Neuronal stem cell (in vitro differentiated cells): ENCODE measurements at regions not wholly inside any gene's neighbourhood (a gene's known extent, or its start where the extent isn't known, plus 50 kb on each side); places are given as distances from the start of the nearest gene placed in this dataset.

ENCODE experiments used
- DNase-seq: peaks from one replicate; pipeline ENCODE4 v3.0.0-alpha.2; 2013; ENCODE audit warnings: low spot score
- H2AFZ ChIP-seq: one replicate; pipeline ENCODE4 v1.6.1; 2013; ENCODE audit warnings: mild to moderate bottlenecking, low read length, inconsistent platforms
- H2AK5ac ChIP-seq: 2 replicates; pipeline ENCODE4 v1.6.1; 2013; ENCODE audit warnings: low read depth, mild to moderate bottlenecking, inconsistent platforms, low read length, moderate library complexity, mixed read lengths
- H2BK120ac ChIP-seq: 2 replicates; pipeline ENCODE4 v1.6.1; 2013; ENCODE audit warnings: low read depth, mild to moderate bottlenecking, inconsistent platforms, low read length, moderate library complexity, mixed read lengths
- H2BK12ac ChIP-seq: one replicate; pipeline ENCODE4 v1.6.1; 2013; ENCODE audit warnings: low read length, inconsistent platforms
- H2BK15ac ChIP-seq: 2 replicates; pipeline ENCODE4 v1.6.1; 2013; ENCODE audit warnings: mild to moderate bottlenecking, low read length, inconsistent platforms, mixed read lengths
- H2BK5ac ChIP-seq: one replicate; pipeline ENCODE4 v1.6.1; 2013; ENCODE audit warnings: inconsistent platforms, mild to moderate bottlenecking, low read length, moderate library complexity
- H3K14ac ChIP-seq: one replicate; pipeline ENCODE4 v1.6.1; 2013; ENCODE audit warnings: low read length, inconsistent platforms
- H3K18ac ChIP-seq: 2 replicates; pipeline ENCODE4 v1.6.1; 2013; ENCODE audit warnings: low read length, inconsistent platforms
- H3K23ac ChIP-seq: 2 replicates; pipeline ENCODE4 v1.6.1; 2013; ENCODE audit warnings: low read depth, mild to moderate bottlenecking, mixed read lengths, low read length, inconsistent platforms; ENCODE audit not compliant: poor library complexity
- H3K27ac ChIP-seq: replicated peaks from 3 replicates; pipeline ENCODE4 v1.5.1; 2013; ENCODE audit warnings: low read length, inconsistent platforms
- H3K27me3 ChIP-seq, 3 experiments: 2 replicates each; pipeline ENCODE4 v1.6.1; 2013; ENCODE audit warnings: low read length in 3 of 3, mild to moderate bottlenecking in 2 of 3, inconsistent platforms in 1 of 3, low read depth in 1 of 3, mixed read lengths in 1 of 3, moderate library complexity in 1 of 3; ENCODE audit not compliant: control insufficient read depth in 3 of 3, insufficient read depth in 3 of 3
- H3K36me3 ChIP-seq, 2 donors: replicated peaks in 1 of 2; 2 replicates each; pipeline ENCODE4 v1.6.1; 2013; ENCODE audit warnings: low read length in 2 of 2; ENCODE audit not compliant: control insufficient read depth in 2 of 2, insufficient read depth in 2 of 2
- H3K4ac ChIP-seq: 2 replicates; pipeline ENCODE4 v1.6.1; 2013; ENCODE audit warnings: inconsistent platforms, mild to moderate bottlenecking, low read length, moderate library complexity
- H3K4me1 ChIP-seq, 2 donors: 1 replicate in 1 of 2; 2 replicates in 1 of 2; pipeline ENCODE4 v1.6.1; 2013; ENCODE audit warnings: low read length in 2 of 2, low read depth in 1 of 2; ENCODE audit not compliant: control insufficient read depth in 2 of 2, insufficient read depth in 1 of 2
- H3K4me2 ChIP-seq: one replicate; pipeline ENCODE4 v1.6.1; 2013; ENCODE audit warnings: mild to moderate bottlenecking, low read length, inconsistent platforms; ENCODE audit not compliant: insufficient read depth, poor library complexity, severe bottlenecking
- H3K4me3 ChIP-seq, 2 donors: 2 replicates each; pipeline ENCODE4 v1.5.1; 2013; ENCODE audit warnings: low read length in 2 of 2, mild to moderate bottlenecking in 2 of 2, inconsistent platforms in 1 of 2, moderate library complexity in 1 of 2
- H3K79me1 ChIP-seq: one replicate; pipeline ENCODE4 v1.6.1; 2013; ENCODE audit warnings: low read depth, mild to moderate bottlenecking, inconsistent platforms, low read length, moderate library complexity
- H3K9ac ChIP-seq: one replicate; pipeline ENCODE4 v1.6.1; 2013; ENCODE audit warnings: mild to moderate bottlenecking, low read depth, low read length, inconsistent platforms; ENCODE audit not compliant: poor library complexity
- H3K9me3 ChIP-seq, 2 donors: replicated peaks in 1 of 2; 2 replicates each; pipeline versions ENCODE3 to v1.6.1; 2013; ENCODE audit warnings: low read length in 2 of 2, mild to moderate bottlenecking in 2 of 2, inconsistent platforms in 1 of 2, low read depth in 1 of 2, mixed read lengths in 1 of 2, moderate library complexity in 1 of 2; ENCODE audit not compliant: control insufficient read depth in 2 of 2, insufficient read depth in 1 of 2
- H4K8ac ChIP-seq: one replicate; pipeline ENCODE4 v1.6.1; 2013; ENCODE audit warnings: low read depth, mild to moderate bottlenecking, inconsistent platforms, low read length, moderate library complexity
- H4K91ac ChIP-seq: one replicate; pipeline ENCODE4 v1.6.1; 2013; ENCODE audit warnings: low read length, low read depth, mild to moderate bottlenecking, inconsistent platforms; ENCODE audit not compliant: poor library complexity
- WGBS, 2 donors: extraction: QIAGEN DNeasy Blood & Tissue Kit; methylation state at CpG; one replicate each; pipeline ENCODE4 v1.1.7; 2013; ENCODE audit warnings: missing lambda C conversion rate in 2 of 2, mixed read lengths in 1 of 2; ENCODE audit not compliant: insufficient read length in 2 of 2, insufficient replicate concordance in 1 of 2; ENCODE audit errors: extremely low coverage in 2 of 2; 5-methylcytosine and 5-hydroxymethylcytosine counted together

DNA sequence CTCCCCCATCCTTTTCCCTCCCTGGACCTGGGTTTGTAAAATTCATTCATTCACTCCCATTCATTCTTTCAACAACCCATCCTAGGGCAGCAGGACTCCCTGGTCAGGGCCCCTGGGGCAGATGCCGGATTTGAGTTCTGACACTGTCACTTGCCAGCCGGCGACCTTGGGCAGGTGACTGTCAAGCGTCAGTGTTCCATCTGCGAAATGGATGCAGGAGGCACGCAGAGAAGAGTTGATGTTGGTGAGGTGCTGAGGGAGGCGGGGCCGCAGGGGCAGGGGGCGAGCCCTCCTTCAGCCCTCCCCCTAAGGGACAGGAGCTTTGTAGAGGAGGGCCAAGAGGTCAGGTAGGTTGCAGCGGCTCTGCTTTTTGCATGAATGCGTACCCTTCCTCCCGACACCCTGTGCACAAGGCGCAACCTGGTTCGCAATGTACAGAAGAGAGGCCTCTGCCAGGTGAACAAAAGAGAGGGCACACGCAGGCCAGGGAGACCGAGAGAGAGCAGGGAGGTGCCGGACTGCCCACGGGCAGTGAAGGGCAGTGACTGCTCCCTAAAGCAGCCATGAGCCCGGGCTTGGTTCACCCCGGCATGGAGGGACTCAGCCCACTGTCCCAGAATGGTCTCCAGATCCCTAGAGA is 128.1 kb downstream of the BARX1 start:
- H3K36me3 ChIP-seq, result no peaks in the 10 kb centered on the region
- peak overlapping the region; percentile 66 for H3K18ac ChIP-seq
- no peaks in the 10 kb centered on the region for H3K79me1 ChIP-seq
- no peak overlapping the region for H2BK5ac ChIP-seq
- H3K9me3 ChIP-seq, result peaks cover 0 to 8% of the 10 kb centered on the region in 2 donors
- no peak overlapping the region for H2BK15ac ChIP-seq
- H3K4me2 ChIP-seq, result peak overlapping the region; percentile 30
- H3K27me3 ChIP-seq, result peaks cover 0 to 16% (median 0%) of the 10 kb centered on the region in 3 experiments
- H3K14ac ChIP-seq, result no peak overlapping the region
- no peak overlapping the region for H4K8ac ChIP-seq
- H2AK5ac ChIP-seq, result peak overlapping the region; percentile 4
- no peak overlapping the region for H2BK12ac ChIP-seq
- H3K9ac ChIP-seq, result no peak overlapping the region
- WGBS, 2 donors, result no CpG with 5 or more reads among the region's 20 CpGs
- H3K4me3 ChIP-seq, result no peak overlapping the region
- peak overlapping the region; percentile 100 for H2AFZ ChIP-seq
- H4K91ac ChIP-seq, result no peak overlapping the region
- no peak for DNase-seq
- no peak overlapping the region for H3K4ac ChIP-seq
- no peak overlapping the region for H2BK120ac ChIP-seq
- H3K23ac ChIP-seq, result no peak overlapping the region
- peaks cover 0 to 9% of the 10 kb centered on the region in 2 donors for H3K4me1 ChIP-seq
- H3K27ac ChIP-seq, result no peak overlapping the region

DNA sequence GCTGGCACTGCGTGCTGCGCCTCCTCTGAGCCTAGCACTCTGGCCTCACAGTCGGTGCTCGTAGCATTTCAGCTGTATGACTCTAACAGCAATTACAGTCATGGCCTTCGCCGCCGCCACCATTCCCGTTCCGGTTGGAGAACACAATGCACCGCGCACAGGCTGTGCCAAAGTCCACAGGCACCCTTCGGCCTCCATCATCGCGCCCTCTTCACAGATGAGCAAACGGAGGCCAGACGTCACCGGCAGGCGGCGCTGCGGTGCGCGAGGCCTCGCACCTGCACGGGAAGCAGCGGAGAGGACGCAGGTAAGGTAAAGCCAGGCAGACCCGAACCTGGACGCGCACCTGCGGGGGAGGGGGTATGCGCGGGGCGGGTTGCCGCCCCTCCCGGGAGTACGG is 128.9 kb downstream of the BARX1 start:
- H3K14ac ChIP-seq, result no peak overlapping the region
- H3K18ac ChIP-seq, result peak overlapping the region; percentile 31
- H3K9me3 ChIP-seq, result peaks cover 0 to 8% of the 10 kb centered on the region in 2 donors
- H3K27ac ChIP-seq, result no peak overlapping the region
- H3K4me2 ChIP-seq, result no peak overlapping the region
- no CpG with 5 or more reads among the region's 36 CpGs for WGBS, 2 donors
- H3K27me3 ChIP-seq, result peaks cover 0 to 16% (median 0%) of the 10 kb centered on the region in 3 experiments
- no peaks in the 10 kb centered on the region for H3K36me3 ChIP-seq
- H3K23ac ChIP-seq, result no peak overlapping the region
- H3K4ac ChIP-seq, result no peak overlapping the region
- no peak overlapping the region for H2BK120ac ChIP-seq
- no peak for DNase-seq
- no peak overlapping the region for H2BK12ac ChIP-seq
- H3K79me1 ChIP-seq, result no peaks in the 10 kb centered on the region
- H2AK5ac ChIP-seq, result peak overlapping the region; percentile 64
- H3K4me3 ChIP-seq, result no peak overlapping the region
- H4K91ac ChIP-seq, result no peak overlapping the region
- H2AFZ ChIP-seq, result no peak overlapping the region
- H2BK15ac ChIP-seq, result no peak overlapping the region
- H2BK5ac ChIP-seq, result peak overlapping the region; percentile 17
- no peak overlapping the region for H3K9ac ChIP-seq
- H4K8ac ChIP-seq, result no peak overlapping the region
- H3K4me1 ChIP-seq, result peaks cover 0 to 9% of the 10 kb centered on the region in 2 donors

DNA sequence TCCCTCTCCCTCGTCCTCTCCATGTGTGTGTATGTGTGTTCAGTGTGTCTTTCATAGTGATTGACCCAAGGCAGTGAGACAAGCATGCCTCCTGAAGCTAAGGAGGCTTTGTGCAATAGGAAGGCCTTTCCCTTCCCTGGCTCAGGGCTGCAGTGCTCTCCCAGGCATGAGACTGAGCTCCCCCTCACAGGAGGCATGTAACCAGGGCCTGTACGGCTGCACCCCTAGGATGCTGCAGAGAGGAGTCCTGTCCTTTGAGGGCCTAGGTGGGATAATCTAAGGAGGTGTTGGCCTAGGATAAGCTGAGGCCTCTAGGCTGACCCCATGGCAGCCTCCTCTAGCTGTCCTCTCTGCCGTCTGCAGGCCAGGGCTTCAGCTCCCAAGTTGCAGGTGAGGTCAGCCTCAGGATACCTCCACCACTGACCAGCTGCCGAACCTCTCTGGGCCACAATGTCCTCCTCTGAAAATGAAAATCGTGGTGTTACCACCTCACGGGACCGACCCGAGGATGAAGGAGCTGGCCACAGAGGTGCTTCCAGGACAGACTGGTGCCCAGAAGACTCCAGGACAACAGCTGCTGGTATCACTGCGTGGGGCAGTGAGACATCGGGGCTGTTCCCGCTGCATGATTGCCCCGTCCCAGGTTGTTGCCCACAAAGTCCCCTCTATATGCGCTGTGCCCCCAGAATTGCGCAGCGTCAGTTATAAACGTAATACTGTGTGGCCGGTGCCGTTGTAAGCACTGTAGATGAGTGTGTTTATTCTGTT is 129.6 kb downstream of the BARX1 start:
- H2AFZ ChIP-seq, result no peak overlapping the region
- WGBS, 2 donors, result no CpG with 5 or more reads among the region's 18 CpGs

More for the DNA sequence above, 129.6 kb downstream of the BARX1 start:
- H3K27me3 ChIP-seq, result peaks cover 0 to 13% (median 0%) of the 10 kb centered on the region in 3 experiments
- peak overlapping the region; percentile 44 for H3K9ac ChIP-seq
- H3K14ac ChIP-seq, result no peak overlapping the region
- H3K4ac ChIP-seq, result no peak overlapping the region
- H3K18ac ChIP-seq, result no peak overlapping the region
- H3K27ac ChIP-seq, result no peak overlapping the region
- no peaks in the 10 kb centered on the region for H3K36me3 ChIP-seq
- peak overlapping the region; percentile 74 for H4K8ac ChIP-seq
- no peaks in the 10 kb centered on the region for H3K79me1 ChIP-seq
- H4K91ac ChIP-seq, result no peak overlapping the region
- H3K23ac ChIP-seq, result peak overlapping the region; percentile 17
- H3K4me1 ChIP-seq, result peaks cover 0 to 9% of the 10 kb centered on the region in 2 donors
- H2AK5ac ChIP-seq, result peak overlapping the region; percentile 64
- peak overlapping the region; percentile 17 for H2BK5ac ChIP-seq
- H3K4me3 ChIP-seq, result no peak overlapping the region
- no peak for DNase-seq
- H2BK12ac ChIP-seq, result no peak overlapping the region
- H3K4me2 ChIP-seq, result no peak overlapping the region
- H2BK15ac ChIP-seq, result no peak overlapping the region
- H2BK120ac ChIP-seq, result peak overlapping the region; percentile 10
- H3K9me3 ChIP-seq, result peaks cover 0 to 8% of the 10 kb centered on the region in 2 donors
